ENCODE measurements at regions not wholly inside any gene's neighbourhood (a gene's known extent, or its start where the extent isn't known, plus 50 kb on each side); places are given as distances from the start of the nearest gene placed in this dataset.

DNA sequence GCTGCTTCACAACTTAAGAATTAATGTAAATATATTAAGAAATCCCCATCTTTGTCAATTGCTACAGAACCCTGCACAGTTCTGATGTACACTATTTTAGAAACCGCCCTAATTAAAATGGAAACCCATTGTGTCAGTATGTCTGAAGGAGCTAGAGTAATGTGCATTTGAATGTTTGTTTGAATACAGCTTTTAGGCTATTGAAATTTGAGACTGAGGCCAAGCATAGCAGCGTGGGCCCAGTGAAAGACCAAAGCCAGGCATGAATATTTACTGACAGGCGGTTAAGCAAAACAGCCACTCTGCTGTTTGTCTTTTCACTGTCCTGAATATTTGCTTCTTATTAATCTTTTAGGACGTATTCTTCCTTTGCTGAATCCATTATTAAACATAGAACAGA is 252.3 kb downstream of the IZUMO3 start:
- no peaks in the 10 kb centered on the region for H3K9me3 ChIP-seq (ENCODE audit: control insufficient read depth, insufficient read depth, low read depth, low read length)
- no peak overlapping the region for H3K27ac ChIP-seq (ENCODE audit: extremely low read depth, low read depth, low read length)
- H3K36me3 ChIP-seq (ENCODE audit: control insufficient read depth in 2 of 2, insufficient read depth in 1 of 2, low read length in 2 of 2) = no peaks in the 10 kb centered on the region
- no peaks in the 10 kb centered on the region for H3K4me1 ChIP-seq (ENCODE audit: control insufficient read depth, insufficient read depth, low read length)
- TF ChIP-seq ZNF501 (tag by site-specific recombination; IDR thresholded peaks at IDR 0.05) (no peak), ZNF561 (tag by site-specific recombination; IDR thresholded peaks at IDR 0.05; ENCODE audit: borderline replicate concordance) (no peak), ZNF701 (tag by site-specific recombination; IDR thresholded peaks at IDR 0.05) (no peak), ZNF776 (tag by site-specific recombination; IDR thresholded peaks at IDR 0.05; ENCODE audit: borderline replicate concordance) (no peak), OVOL3 (tag by site-specific recombination; IDR thresholded peaks at IDR 0.05) (no peak), ZNF621 (tag by site-specific recombination; IDR thresholded peaks at IDR 0.05) (no peak), HOXC10 (CRISPR knock-in tag; IDR thresholded peaks at IDR 0.05) (no peak), KLF1 (tag by site-specific recombination; IDR thresholded peaks at IDR 0.05) (no peak), ZNF510 (tag by site-specific recombination; IDR thresholded peaks at IDR 0.05; ENCODE audit: insufficient replicate concordance) (no peak)
- TF ChIP-seq, protein P1, sequence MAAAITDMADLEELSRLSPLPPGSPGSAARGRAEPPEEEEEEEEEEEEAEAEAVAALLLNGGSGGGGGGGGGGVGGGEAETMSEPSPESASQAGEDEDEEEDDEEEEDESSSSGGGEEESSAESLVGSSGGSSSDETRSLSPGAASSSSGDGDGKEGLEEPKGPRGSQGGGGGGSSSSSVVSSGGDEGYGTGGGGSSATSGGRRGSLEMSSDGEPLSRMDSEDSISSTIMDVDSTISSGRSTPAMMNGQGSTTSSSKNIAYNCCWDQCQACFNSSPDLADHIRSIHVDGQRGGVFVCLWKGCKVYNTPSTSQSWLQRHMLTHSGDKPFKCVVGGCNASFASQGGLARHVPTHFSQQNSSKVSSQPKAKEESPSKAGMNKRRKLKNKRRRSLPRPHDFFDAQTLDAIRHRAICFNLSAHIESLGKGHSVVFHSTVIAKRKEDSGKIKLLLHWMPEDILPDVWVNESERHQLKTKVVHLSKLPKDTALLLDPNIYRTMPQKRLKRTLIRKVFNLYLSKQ (tag by site-specific recombination; IDR thresholded peaks at IDR 0.05; ENCODE audit: borderline replicate concordance) = no peak
- TF ChIP-seq, protein P2, sequence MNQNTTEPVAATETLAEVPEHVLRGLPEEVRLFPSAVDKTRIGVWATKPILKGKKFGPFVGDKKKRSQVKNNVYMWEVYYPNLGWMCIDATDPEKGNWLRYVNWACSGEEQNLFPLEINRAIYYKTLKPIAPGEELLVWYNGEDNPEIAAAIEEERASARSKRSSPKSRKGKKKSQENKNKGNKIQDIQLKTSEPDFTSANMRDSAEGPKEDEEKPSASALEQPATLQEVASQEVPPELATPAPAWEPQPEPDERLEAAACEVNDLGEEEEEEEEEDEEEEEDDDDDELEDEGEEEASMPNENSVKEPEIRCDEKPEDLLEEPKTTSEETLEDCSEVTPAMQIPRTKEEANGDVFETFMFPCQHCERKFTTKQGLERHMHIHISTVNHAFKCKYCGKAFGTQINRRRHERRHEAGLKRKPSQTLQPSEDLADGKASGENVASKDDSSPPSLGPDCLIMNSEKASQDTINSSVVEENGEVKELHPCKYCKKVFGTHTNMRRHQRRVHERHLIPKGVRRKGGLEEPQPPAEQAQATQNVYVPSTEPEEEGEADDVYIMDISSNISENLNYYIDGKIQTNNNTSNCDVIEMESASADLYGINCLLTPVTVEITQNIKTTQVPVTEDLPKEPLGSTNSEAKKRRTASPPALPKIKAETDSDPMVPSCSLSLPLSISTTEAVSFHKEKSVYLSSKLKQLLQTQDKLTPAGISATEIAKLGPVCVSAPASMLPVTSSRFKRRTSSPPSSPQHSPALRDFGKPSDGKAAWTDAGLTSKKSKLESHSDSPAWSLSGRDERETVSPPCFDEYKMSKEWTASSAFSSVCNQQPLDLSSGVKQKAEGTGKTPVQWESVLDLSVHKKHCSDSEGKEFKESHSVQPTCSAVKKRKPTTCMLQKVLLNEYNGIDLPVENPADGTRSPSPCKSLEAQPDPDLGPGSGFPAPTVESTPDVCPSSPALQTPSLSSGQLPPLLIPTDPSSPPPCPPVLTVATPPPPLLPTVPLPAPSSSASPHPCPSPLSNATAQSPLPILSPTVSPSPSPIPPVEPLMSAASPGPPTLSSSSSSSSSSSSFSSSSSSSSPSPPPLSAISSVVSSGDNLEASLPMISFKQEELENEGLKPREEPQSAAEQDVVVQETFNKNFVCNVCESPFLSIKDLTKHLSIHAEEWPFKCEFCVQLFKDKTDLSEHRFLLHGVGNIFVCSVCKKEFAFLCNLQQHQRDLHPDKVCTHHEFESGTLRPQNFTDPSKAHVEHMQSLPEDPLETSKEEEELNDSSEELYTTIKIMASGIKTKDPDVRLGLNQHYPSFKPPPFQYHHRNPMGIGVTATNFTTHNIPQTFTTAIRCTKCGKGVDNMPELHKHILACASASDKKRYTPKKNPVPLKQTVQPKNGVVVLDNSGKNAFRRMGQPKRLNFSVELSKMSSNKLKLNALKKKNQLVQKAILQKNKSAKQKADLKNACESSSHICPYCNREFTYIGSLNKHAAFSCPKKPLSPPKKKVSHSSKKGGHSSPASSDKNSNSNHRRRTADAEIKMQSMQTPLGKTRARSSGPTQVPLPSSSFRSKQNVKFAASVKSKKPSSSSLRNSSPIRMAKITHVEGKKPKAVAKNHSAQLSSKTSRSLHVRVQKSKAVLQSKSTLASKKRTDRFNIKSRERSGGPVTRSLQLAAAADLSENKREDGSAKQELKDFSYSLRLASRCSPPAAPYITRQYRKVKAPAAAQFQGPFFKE (tag by site-specific recombination; IDR thresholded peaks at IDR 0.05; ENCODE audit: borderline replicate concordance) = no peak
- TF ChIP-seq, protein P3, sequence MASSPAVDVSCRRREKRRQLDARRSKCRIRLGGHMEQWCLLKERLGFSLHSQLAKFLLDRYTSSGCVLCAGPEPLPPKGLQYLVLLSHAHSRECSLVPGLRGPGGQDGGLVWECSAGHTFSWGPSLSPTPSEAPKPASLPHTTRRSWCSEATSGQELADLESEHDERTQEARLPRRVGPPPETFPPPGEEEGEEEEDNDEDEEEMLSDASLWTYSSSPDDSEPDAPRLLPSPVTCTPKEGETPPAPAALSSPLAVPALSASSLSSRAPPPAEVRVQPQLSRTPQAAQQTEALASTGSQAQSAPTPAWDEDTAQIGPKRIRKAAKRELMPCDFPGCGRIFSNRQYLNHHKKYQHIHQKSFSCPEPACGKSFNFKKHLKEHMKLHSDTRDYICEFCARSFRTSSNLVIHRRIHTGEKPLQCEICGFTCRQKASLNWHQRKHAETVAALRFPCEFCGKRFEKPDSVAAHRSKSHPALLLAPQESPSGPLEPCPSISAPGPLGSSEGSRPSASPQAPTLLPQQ (tag by site-specific recombination; IDR thresholded peaks at IDR 0.05) = no peak
- POLR2A ChIA-PET = no interaction called here
- H3K4me3 ChIP-seq (ENCODE audit: low read depth, low read length) = no peak overlapping the region
- CTCF ChIA-PET = no interaction called here

DNA sequence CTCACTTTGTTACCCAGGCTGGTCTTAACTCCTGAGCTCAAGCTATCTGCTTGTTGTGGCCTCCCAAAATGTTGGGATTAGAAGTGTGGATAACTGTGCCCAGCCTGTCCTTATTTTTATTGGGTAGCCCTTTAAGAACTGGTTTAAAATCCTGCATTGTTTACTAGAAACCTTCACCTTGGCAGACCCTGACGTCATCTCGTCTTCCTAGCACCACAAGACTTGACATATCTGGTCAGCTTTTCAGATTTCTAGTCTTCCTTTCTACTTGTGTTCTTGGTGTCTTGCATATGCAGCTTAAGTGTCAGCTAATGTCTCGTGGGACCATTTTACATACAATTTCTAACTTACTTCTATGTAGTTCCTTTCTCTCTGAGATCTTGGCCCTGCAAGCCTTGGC is 258.9 kb downstream of the IZUMO3 start:
- ChIA-PET POLR2A (no interaction called here), CTCF (no interaction called here)
- Histone ChIP-seq H3K4me3 (ENCODE audit: low read depth, low read length) (no peak overlapping the region), H3K4me1 (ENCODE audit: control insufficient read depth, insufficient read depth, low read length) (no peaks in the 10 kb centered on the region), H3K36me3 (ENCODE audit: control insufficient read depth in 2 of 2, insufficient read depth in 1 of 2, low read length in 2 of 2) (no peaks in the 10 kb centered on the region), H3K9me3 (ENCODE audit: control insufficient read depth, insufficient read depth, low read depth, low read length) (no peaks in the 10 kb centered on the region), H3K27ac (ENCODE audit: extremely low read depth, low read depth, low read length) (no peak overlapping the region)
- TF ChIP-seq ZNF19 (tag by site-specific recombination; IDR thresholded peaks at IDR 0.05; ENCODE audit: low read depth) (no peak), ZNF341 (tag by site-specific recombination; IDR thresholded peaks at IDR 0.05; ENCODE audit: low read depth) (no peak), ZNF837 (tag by site-specific recombination; IDR thresholded peaks at IDR 0.05) (no peak), ZNF423 (tag by site-specific recombination; IDR thresholded peaks at IDR 0.05) (no peak), ZNF274 (IDR thresholded peaks at IDR 0.05; ENCODE audit: low read length) (no peak), ZNF274 (tag by site-specific recombination; IDR thresholded peaks at IDR 0.05; ENCODE audit: borderline replicate concordance) (no peak), ZNF324 (tag by site-specific recombination; IDR thresholded peaks at IDR 0.05) (no peak), ZNF610 (tag by site-specific recombination; IDR thresholded peaks at IDR 0.05; ENCODE audit: borderline replicate concordance) (no peak), ZNF501 (tag by site-specific recombination; IDR thresholded peaks at IDR 0.05) (no peak)
- TF ChIP-seq, protein P4, sequence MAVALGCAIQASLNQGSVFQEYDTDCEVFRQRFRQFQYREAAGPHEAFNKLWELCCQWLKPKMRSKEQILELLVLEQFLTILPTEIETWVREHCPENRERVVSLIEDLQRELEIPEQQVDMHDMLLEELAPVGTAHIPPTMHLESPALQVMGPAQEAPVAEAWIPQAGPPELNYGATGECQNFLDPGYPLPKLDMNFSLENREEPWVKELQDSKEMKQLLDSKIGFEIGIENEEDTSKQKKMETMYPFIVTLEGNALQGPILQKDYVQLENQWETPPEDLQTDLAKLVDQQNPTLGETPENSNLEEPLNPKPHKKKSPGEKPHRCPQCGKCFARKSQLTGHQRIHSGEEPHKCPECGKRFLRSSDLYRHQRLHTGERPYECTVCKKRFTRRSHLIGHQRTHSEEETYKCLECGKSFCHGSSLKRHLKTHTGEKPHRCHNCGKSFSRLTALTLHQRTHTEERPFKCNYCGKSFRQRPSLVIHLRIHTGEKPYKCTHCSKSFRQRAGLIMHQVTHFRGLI (tag by site-specific recombination; IDR thresholded peaks at IDR 0.05) = no peak
- TF ChIP-seq, protein P5, sequence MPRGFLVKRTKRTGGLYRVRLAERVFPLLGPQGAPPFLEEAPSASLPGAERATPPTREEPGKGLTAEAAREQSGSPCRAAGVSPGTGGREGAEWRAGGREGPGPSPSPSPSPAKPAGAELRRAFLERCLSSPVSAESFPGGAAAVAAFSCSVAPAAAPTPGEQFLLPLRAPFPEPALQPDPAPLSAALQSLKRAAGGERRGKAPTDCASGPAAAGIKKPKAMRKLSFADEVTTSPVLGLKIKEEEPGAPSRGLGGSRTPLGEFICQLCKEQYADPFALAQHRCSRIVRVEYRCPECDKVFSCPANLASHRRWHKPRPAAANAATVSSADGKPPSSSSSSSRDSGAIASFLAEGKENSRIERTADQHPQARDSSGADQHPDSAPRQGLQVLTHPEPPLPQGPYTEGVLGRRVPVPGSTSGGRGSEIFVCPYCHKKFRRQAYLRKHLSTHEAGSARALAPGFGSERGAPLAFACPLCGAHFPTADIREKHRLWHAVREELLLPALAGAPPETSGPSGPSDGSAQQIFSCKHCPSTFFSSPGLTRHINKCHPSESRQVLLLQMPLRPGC (tag by site-specific recombination; IDR thresholded peaks at IDR 0.05) = no peak
- TF ChIP-seq, protein P6, sequence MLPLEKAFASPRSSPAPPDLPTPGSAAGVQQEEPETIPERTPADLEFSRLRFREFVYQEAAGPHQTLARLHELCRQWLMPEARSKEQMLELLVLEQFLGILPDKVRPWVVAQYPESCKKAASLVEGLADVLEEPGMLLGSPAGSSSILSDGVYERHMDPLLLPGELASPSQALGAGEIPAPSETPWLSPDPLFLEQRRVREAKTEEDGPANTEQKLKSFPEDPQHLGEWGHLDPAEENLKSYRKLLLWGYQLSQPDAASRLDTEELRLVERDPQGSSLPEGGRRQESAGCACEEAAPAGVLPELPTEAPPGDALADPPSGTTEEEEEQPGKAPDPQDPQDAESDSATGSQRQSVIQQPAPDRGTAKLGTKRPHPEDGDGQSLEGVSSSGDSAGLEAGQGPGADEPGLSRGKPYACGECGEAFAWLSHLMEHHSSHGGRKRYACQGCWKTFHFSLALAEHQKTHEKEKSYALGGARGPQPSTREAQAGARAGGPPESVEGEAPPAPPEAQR (tag by site-specific recombination; IDR thresholded peaks at IDR 0.05) = no peak
